K562 (cell line): ENCODE measurements at regions not wholly inside any gene's neighbourhood (a gene's known extent, or its start where the extent isn't known, plus 50 kb on each side); places are given as distances from the start of the nearest gene placed in this dataset.

ENCODE experiments used
- ATAC-seq: fragments of 200-7000 bp; cut with Tn5 transposase; 3 replicates; pipeline ENCODE4 v1.9.1; 2020; ENCODE audit warnings: moderate library complexity
- BruUV-seq: library from RNA; stranded (reverse); fragments of 400-500 nt; replicated peaks from 2 replicates; lab custom pipeline; 2021; lab: Mats Ljungman, UMichigan
- CTCF ChIA-PET: fragments of 300-600 bp; formaldehyde crosslinking; extraction: SDS; loops from one replicate; lab custom pipeline; 2021; ENCODE audit warnings: low intra/inter-chr PET ratio; lab: Yijun Ruan, JAX
- POLR2A ChIA-PET: fragments of 300-600, 350-650 bp; sonication (Branson Sonifier 250); formaldehyde crosslinking; extraction: SDS; loops from one replicate; lab custom pipeline; 2021; ENCODE audit warnings: antibody characterized with exemption, inconsistent platforms; lab: Yijun Ruan, JAX
- DNase-seq, 4 experiments: peaks; one replicate each; pipeline versions ENCODE4 v3.0.0 to v3.0.0-alpha.2; 2011 to 2018; ENCODE audit warnings: low spot score in 3 of 4, mixed read lengths in 3 of 4; ENCODE audit errors: extremely low read depth in 1 of 4
- FAIRE-seq: peaks from 2 replicates; lab custom pipeline; 2011; peaks lifted over from hg19 to GRCh38; lab: Jason Lieb, UNC
- H2AFZ ChIP-seq: 2 replicates; pipeline ENCODE4 v1.6.0; 2011; ENCODE audit warnings: low read depth, low read length, control low read depth, inconsistent platforms
- H3K27ac ChIP-seq: fragments of 200-600 bp; 3 replicates; pipeline ENCODE4 v1.8.0; 2011; ENCODE audit warnings: low read depth, mild to moderate bottlenecking, control low read depth, inconsistent platforms, low read length, moderate library complexity, mixed read lengths; ENCODE audit errors: extremely low read depth
- H3K27me3 ChIP-seq, 2 experiments: fragments of 300-600 bp in 1 of 2; 2 replicates in 1 of 2; 3 replicates in 1 of 2; pipeline versions ENCODE4 v1.6.0 to v1.8.0; 2011; ENCODE audit warnings: inconsistent platforms in 2 of 2, low read length in 2 of 2, mild to moderate bottlenecking in 1 of 2, mixed read lengths in 1 of 2, moderate library complexity in 1 of 2; ENCODE audit not compliant: control insufficient read depth in 2 of 2, insufficient read depth in 2 of 2
- H3K36me3 ChIP-seq: fragments of 300-600 bp; 3 replicates; pipeline ENCODE4 v1.8.0; 2011; ENCODE audit warnings: mild to moderate bottlenecking, low read length, inconsistent platforms; ENCODE audit not compliant: control insufficient read depth, insufficient read depth
- H3K4me1 ChIP-seq, 2 experiments: fragments of 200-600 bp in 1 of 2; replicated peaks in 1 of 2; 2 replicates in 1 of 2; 3 replicates in 1 of 2; pipeline versions ENCODE4 v1.5.1 to v1.8.0; 2011; ENCODE audit warnings: inconsistent platforms in 2 of 2, low read length in 2 of 2, mild to moderate bottlenecking in 1 of 2, mixed read lengths in 1 of 2, moderate library complexity in 1 of 2; ENCODE audit not compliant: control insufficient read depth in 2 of 2, insufficient read depth in 2 of 2
- H3K4me2 ChIP-seq: 2 replicates; pipeline ENCODE4 v1.6.1; 2011; ENCODE audit warnings: low read length, control low read depth, inconsistent platforms, mixed read lengths; ENCODE audit not compliant: insufficient read depth
- H3K4me3 ChIP-seq: fragments of 200-600 bp; sonication (generic), shearing (Covaris generic); 2 replicates; pipeline ENCODE4 v1.5.1; 2016; ENCODE audit warnings: control low read depth, inconsistent platforms
- H3K79me2 ChIP-seq: fragments of 200-600 bp; 3 replicates; pipeline ENCODE4 v1.8.0; 2011; ENCODE audit warnings: low read length, inconsistent platforms; ENCODE audit not compliant: control insufficient read depth, insufficient read depth
- H3K9ac ChIP-seq, 2 experiments: 2 replicates each; pipeline versions ENCODE4 v1.6.0 to v1.6.1; 2011; ENCODE audit warnings: low read depth in 2 of 2, low read length in 2 of 2, control low read depth in 1 of 2, inconsistent platforms in 1 of 2, mild to moderate bottlenecking in 1 of 2, mixed read lengths in 1 of 2; ENCODE audit not compliant: insufficient read depth in 1 of 2
- H3K9me1 ChIP-seq: one replicate; pipeline ENCODE4 v1.6.0; 2011; ENCODE audit warnings: inconsistent platforms, mild to moderate bottlenecking, low read length, moderate library complexity; ENCODE audit not compliant: control insufficient read depth, insufficient read depth
- H3K9me3 ChIP-seq: replicated peaks from 2 replicates; pipeline ENCODE4 v1.5.1; 2011; ENCODE audit warnings: low read depth, low read length, inconsistent platforms; ENCODE audit not compliant: control insufficient read depth, insufficient read depth
- H4K20me1 ChIP-seq: replicated peaks from 2 replicates; pipeline ENCODE4 v1.6.1; 2011; ENCODE audit warnings: low read length, inconsistent platforms, mixed read lengths; ENCODE audit not compliant: control insufficient read depth, insufficient read depth
- BRD9 ChIP-seq: fragments of 450-650 bp; IDR thresholded peaks from 2 replicates; pipeline ENCODE4 v1.6.1; 2018; ENCODE audit warnings: low read depth; ENCODE audit not compliant: partially characterized antibody
- CBX1 ChIP-seq: sonication (generic); IDR thresholded peaks from 2 replicates; pipeline ENCODE4 v1.6.1; 2016; ENCODE audit warnings: antibody characterized with exemption, low read depth, mild to moderate bottlenecking
- COPS2 ChIP-seq: fragments of 450-650 bp; conservative IDR thresholded peaks from 2 replicates; pipeline ENCODE4 v1.6.1; 2016; ENCODE audit warnings: mild to moderate bottlenecking, moderate library complexity
- GABPB1 ChIP-seq: sonication (generic); formaldehyde crosslinking; IDR thresholded peaks from 2 replicates; pipeline ENCODE4 v1.8.0; 2022; ENCODE audit warnings: mild to moderate bottlenecking, missing genetic modification reagents
- HDAC8 ChIP-seq: fragments of 450-650 bp; IDR thresholded peaks from 2 replicates; pipeline ENCODE4 v1.6.1; 2016; ENCODE audit warnings: mild to moderate bottlenecking, missing genetic modification characterization, moderate library complexity, missing compliant biosample characterization
- HNRNPK ChIP-seq: fragments of 200-400 bp; formaldehyde crosslinking; IDR thresholded peaks from one replicate; pipeline ENCODE4 v1.6.1; 2018; ENCODE audit warnings: mild to moderate bottlenecking, low read depth, low read length; ENCODE audit not compliant: poor library complexity, severe bottlenecking
- NRF1 ChIP-seq, 2 experiments: fragments of 450-650 bp; IDR thresholded peaks in 1 of 2; conservative IDR thresholded peaks in 1 of 2; 2 replicates each; pipeline ENCODE4 v1.6.1; 2014; ENCODE audit warnings: mild to moderate bottlenecking in 2 of 2
- RBFOX2 ChIP-seq: fragments of 200-400 bp; formaldehyde crosslinking; IDR thresholded peaks from 2 replicates; pipeline ENCODE4 v1.6.1; 2017; ENCODE audit warnings: low read depth, mild to moderate bottlenecking, low read length, moderate library complexity
- SPI1 ChIP-seq: IDR thresholded peaks from 2 replicates; pipeline ENCODE4 v1.6.1; 2011; ENCODE audit warnings: low read depth, low read length, control low read depth, borderline replicate concordance
- U2AF2 ChIP-seq: fragments of 200-400 bp; formaldehyde crosslinking; optimal IDR thresholded peaks from 2 replicates; pipeline ENCODE3; 2017; ENCODE audit warnings: low read depth, mild to moderate bottlenecking, low read length
- ZBTB2 ChIP-seq: fragments of 450-650 bp; IDR thresholded peaks from 2 replicates; pipeline ENCODE4 v1.6.1; 2016; ENCODE audit warnings: antibody characterized with exemption
- ZKSCAN8 ChIP-seq: fragments of 200-800 bp; sonication (Bioruptor generic); IDR thresholded peaks from 2 replicates; pipeline ENCODE4 v1.6.1; 2016; ENCODE audit warnings: missing genetic modification characterization, missing compliant biosample characterization
- ZNF583 ChIP-seq: fragments of 250-450 bp; sonication (Bioruptor Pico); IDR thresholded peaks from 2 replicates; pipeline ENCODE4 v1.4.0; 2020
- WGBS: fragments of 100-300 bp; shearing (Covaris generic); methylation state at CpG from one replicate; pipeline ENCODE4 v1.1.6; 2016; ENCODE audit warnings: low coverage, mixed read lengths; ENCODE audit not compliant: insufficient coverage; ENCODE audit errors: missing lambda C conversion rate; 5-methylcytosine and 5-hydroxymethylcytosine counted together
- in situ Hi-C: fragments of 300-500 bp; cut with MboI; formaldehyde crosslinking; loops from 4 replicates; pipeline ENCODE4 v1.15.0; 2018; ENCODE audit warnings: inconsistent platforms, mixed read lengths
- intact Hi-C: fragments of 100-400 bp; cut with micrococcal nuclease; formaldehyde crosslinking; loops from 2 replicates; pipeline ENCODE4 v1.14.2; 2022
- TF ChIP-seq, protein P1 (sequence below): fragments of 250-450 bp; sonication (Bioruptor Pico); IDR thresholded peaks from 2 replicates; pipeline ENCODE4 v1.9.0; 2021; ENCODE audit warnings: mild to moderate bottlenecking, inconsistent platforms
- TF ChIP-seq, protein P2 (sequence below): sonication (generic); IDR thresholded peaks from 2 replicates; pipeline ENCODE4 v1.6.1; 2016

DNA sequence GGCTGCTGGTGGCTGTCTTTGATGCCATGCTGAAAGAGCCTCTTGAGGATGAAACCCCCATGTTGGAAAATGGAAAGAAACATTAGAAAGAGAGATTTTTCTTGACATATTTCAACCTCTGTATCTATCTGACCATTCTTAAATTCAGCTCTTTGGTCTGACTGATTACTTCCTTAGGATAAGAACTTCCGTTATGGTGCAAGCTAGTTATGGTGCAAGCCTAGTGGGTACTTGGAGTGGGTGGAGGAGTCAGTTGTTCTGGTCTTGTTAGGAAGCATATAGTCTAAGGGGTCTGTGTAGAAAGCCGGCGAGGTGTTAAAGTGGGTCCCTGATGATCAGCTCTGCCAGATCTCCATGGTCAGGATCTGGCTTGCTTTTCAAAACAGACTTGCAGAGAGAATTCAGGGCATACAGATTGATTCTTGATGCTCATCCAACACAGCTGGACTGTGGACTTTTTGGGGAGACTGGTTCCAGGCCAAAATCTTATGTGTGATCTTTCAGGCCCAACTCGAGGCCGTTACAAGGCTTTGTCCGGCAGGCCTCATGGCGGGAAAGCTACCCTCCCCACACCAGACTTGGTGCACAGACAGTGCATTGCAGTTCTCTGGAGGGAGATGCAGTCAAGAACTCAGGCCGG is 82.8 kb upstream of the BOD1L1 start:
- in situ Hi-C loops (no loop called here), intact Hi-C loops (no loop called here)
- BruUV-seq: no TSS peak
- no peaks in the 10 kb centered on the region for H3K9me1 ChIP-seq
- H3K27ac ChIP-seq: no peak overlapping the region
- H3K9me3 ChIP-seq: no peaks in the 10 kb centered on the region
- no peaks in the 10 kb centered on the region for H3K27me3 ChIP-seq
- FAIRE-seq: no peak
- H3K4me3 ChIP-seq: no peak overlapping the region
- no peaks in the 10 kb centered on the region for H4K20me1 ChIP-seq
- ATAC-seq: no peak
- WGBS: 2% methylated on average over 8 of the region's 8 CpGs
- TF ChIP-seq ZNF583 (CRISPR knock-in tag) (no peak), GABPB1 (no peak), ZKSCAN8 (CRISPR knock-in tag) (no peak), ZBTB2 (no peak), RBFOX2 (no peak), U2AF2 (no peak), NRF1 (conservative IDR thresholded peaks at IDR 0.05 in 1 of 2, IDR thresholded peaks at IDR 0.05 in 1 of 2) (no peak), CBX1 (no peak), HNRNPK (no peak), HDAC8 (tag) (no peak), SPI1 (no peak), COPS2 (no peak), BRD9 (no peak)
- TF ChIP-seq, protein P1, sequence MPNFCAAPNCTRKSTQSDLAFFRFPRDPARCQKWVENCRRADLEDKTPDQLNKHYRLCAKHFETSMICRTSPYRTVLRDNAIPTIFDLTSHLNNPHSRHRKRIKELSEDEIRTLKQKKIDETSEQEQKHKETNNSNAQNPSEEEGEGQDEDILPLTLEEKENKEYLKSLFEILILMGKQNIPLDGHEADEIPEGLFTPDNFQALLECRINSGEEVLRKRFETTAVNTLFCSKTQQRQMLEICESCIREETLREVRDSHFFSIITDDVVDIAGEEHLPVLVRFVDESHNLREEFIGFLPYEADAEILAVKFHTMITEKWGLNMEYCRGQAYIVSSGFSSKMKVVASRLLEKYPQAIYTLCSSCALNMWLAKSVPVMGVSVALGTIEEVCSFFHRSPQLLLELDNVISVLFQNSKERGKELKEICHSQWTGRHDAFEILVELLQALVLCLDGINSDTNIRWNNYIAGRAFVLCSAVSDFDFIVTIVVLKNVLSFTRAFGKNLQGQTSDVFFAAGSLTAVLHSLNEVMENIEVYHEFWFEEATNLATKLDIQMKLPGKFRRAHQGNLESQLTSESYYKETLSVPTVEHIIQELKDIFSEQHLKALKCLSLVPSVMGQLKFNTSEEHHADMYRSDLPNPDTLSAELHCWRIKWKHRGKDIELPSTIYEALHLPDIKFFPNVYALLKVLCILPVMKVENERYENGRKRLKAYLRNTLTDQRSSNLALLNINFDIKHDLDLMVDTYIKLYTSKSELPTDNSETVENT (CRISPR knock-in tag): no peak
- TF ChIP-seq, protein P2, sequence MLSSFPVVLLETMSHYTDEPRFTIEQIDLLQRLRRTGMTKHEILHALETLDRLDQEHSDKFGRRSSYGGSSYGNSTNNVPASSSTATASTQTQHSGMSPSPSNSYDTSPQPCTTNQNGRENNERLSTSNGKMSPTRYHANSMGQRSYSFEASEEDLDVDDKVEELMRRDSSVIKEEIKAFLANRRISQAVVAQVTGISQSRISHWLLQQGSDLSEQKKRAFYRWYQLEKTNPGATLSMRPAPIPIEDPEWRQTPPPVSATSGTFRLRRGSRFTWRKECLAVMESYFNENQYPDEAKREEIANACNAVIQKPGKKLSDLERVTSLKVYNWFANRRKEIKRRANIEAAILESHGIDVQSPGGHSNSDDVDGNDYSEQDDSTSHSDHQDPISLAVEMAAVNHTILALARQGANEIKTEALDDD: no peak
- H3K4me2 ChIP-seq: no peak overlapping the region
- no peak overlapping the region for H2AFZ ChIP-seq
- DNase-seq: no peak
- H3K9ac ChIP-seq: no peak overlapping the region
- H3K79me2 ChIP-seq: no peaks in the 10 kb centered on the region
- ChIA-PET POLR2A (no interaction called here), CTCF (no interaction called here)
- H3K4me1 ChIP-seq: no peaks in the 10 kb centered on the region
- H3K36me3 ChIP-seq: no peaks in the 10 kb centered on the region
